H1 (cell line): ENCODE measurements at regions not wholly inside any gene's neighbourhood (a gene's known extent, or its start where the extent isn't known, plus 50 kb on each side); places are given as distances from the start of the nearest gene placed in this dataset.

Experiments used
- BCL11A ChIP-seq, 2 experiments: IDR thresholded peaks; one replicate each; pipeline ENCODE4 v1.6.1; 2011; ENCODE audit warnings: low read depth in 2 of 2, low read length in 2 of 2, mild to moderate bottlenecking in 2 of 2
- HDAC2 ChIP-seq, 2 experiments: fragments of 300-600 bp in 1 of 2; sonication (generic) in 1 of 2; IDR thresholded peaks; 2 replicates each; pipeline ENCODE4 v1.6.1; 2011 to 2012; ENCODE audit warnings: low read depth in 2 of 2, low read length in 2 of 2, mild to moderate bottlenecking in 2 of 2, moderate library complexity in 2 of 2, borderline replicate concordance in 1 of 2, inconsistent platforms in 1 of 2
- POU5F1 ChIP-seq: IDR thresholded peaks from 2 replicates; pipeline ENCODE4 v1.6.1; 2011; ENCODE audit warnings: low read depth, mild to moderate bottlenecking, low read length, moderate library complexity
- TAF7 ChIP-seq: optimal IDR thresholded peaks from 2 replicates; pipeline ENCODE3; 2011; ENCODE audit warnings: low read depth, mild to moderate bottlenecking, inconsistent platforms, low read length, moderate library complexity, borderline replicate concordance
- TF ChIP-seq, protein P1 (sequence below): IDR thresholded peaks from 2 replicates; pipeline ENCODE4 v1.6.1; 2012; ENCODE audit warnings: inconsistent platforms

DNA sequence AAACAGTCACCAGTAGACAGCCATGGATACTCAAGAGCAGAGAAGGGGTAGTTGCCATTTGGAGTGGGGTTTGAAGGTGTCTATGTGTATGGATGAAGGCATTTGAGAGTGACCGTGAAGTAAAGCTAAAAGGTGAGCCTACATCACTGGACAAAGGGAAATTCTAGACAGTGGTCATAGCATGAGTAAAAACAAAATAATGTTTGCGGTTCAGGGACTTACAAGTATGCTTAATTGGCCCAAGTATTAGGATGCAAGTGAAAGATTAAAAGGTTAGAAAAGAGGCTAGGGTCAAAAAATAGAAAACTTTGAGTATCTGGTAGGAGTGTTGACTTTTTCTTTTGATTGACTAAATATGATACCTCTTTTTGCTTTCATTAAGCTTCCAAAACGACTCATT is 238.1 kb upstream of the SLC8A1 start (continued):
- TF ChIP-seq, protein P1, sequence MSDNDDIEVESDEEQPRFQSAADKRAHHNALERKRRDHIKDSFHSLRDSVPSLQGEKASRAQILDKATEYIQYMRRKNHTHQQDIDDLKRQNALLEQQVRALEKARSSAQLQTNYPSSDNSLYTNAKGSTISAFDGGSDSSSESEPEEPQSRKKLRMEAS = no peak
- TF ChIP-seq TAF7 (no peak), POU5F1 (no peak), BCL11A (IDR thresholded peaks at IDR 0.05; ENCODE audit: low read depth in 2 of 2, low read length in 2 of 2) (no peak), HDAC2 (IDR thresholded peaks at IDR 0.05; ENCODE audit: borderline replicate concordance in 1 of 2, low read depth in 2 of 2, low read length in 2 of 2) (no peak)
